Islet of Langerhans (tissue), 1 donor: ENCODE measurements at regions not wholly inside any gene's neighbourhood (a gene's known extent, or its start where the extent isn't known, plus 50 kb on each side); places are given as distances from the start of the nearest gene placed in this dataset.
"Not testable (repeated sequence)": the region's sequence is repeated elsewhere in the genome, so short reads cannot be mapped to it uniquely, and the experiment has no call there.

Experiments used
- FAIRE-seq: peaks from one replicate; lab custom pipeline; 2011; peaks lifted over from hg19 to GRCh38; lab: Jason Lieb, UNC

DNA sequence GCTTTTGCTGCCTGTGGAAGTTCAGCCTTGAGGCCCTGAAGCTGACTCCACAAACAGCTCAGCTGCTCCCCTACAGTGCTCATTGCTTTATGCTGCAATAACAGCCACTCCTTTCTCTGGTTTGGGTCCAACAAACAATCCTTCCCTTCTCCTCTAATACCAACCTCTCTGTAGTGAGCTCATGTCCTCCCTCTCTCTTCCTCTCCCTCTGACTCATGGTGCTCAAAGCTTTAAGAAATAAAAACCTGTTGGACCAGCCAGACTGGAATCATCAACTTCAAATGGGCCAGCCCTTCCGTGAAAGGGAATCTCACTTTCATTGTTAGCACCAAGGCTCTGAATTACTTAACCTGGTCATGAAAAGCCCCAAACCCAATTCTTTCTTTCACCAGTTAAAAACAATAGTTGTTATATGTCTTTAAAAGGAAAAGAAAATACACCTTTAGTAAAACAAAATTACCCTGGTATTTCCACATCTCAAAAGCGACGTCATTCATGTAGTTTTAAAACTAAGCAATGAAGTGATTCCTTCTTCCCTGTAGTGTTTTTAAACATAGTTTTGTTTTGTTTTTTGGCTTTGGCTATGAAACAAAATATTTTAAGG lies 126.4 kb downstream of the DUSP6 start:
- FAIRE-seq, result no peak

DNA sequence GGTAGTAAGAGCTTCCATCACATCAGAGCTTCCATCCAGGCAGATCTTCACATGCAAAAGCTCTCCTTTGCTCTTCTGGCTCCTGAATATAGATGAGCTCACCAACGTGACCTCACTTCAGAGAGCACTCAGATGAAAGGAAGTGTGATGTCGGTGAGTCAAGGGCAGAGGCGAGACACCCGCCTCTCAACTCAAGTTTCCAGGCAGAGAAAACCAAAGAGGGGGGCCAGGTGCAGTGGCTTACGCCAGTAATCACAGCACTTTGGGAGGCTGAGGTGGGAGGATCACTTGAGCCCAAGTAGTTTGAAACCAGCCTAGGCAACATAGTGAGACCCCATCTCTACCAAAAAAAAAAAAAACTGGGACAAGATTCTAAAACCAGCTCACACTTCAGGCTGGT lies 126.9 kb downstream of the DUSP6 start:
- FAIRE-seq, result no peak

DNA sequence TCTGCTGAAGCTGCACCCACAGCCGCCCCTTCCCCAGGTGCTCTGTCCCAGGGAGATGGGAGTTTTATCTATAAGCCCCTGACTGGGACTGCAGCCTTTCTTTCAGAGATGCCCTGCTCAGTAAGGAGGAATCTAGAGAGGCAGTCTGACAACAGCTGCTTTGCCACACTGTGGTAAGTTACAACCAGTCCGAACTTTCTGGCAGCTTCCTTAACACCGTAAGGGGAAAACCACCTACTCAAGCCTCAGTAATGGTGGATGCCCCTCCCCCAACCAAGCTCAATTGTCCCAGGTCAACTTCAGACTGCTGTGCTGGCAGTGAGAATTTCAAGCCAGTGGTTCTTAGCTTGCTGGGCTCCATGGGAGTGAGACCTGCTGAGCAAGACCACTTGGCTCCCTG lies 129.7 kb downstream of the DUSP6 start:
- FAIRE-seq, result not testable (repeated sequence)

DNA sequence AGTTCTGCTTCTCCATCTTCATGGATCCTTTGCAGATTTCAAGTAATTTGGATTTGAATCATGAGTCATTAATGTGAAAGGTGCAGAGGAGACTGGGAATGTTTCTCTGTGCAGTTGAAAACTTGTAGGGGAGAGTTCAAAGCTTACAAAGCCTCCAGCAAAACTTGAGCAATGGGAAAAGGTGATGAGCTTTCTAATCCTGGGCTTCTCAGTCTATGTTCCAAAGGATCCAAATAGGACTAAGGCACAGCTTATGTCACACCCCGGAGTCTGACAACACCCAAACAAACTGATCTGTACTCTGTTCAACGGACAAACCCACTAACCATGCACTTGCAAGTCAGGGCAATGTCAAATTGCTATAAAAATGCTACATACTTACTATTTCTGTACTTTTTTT lies 134.8 kb downstream of the DUSP6 start:
- FAIRE-seq, result no peak

DNA sequence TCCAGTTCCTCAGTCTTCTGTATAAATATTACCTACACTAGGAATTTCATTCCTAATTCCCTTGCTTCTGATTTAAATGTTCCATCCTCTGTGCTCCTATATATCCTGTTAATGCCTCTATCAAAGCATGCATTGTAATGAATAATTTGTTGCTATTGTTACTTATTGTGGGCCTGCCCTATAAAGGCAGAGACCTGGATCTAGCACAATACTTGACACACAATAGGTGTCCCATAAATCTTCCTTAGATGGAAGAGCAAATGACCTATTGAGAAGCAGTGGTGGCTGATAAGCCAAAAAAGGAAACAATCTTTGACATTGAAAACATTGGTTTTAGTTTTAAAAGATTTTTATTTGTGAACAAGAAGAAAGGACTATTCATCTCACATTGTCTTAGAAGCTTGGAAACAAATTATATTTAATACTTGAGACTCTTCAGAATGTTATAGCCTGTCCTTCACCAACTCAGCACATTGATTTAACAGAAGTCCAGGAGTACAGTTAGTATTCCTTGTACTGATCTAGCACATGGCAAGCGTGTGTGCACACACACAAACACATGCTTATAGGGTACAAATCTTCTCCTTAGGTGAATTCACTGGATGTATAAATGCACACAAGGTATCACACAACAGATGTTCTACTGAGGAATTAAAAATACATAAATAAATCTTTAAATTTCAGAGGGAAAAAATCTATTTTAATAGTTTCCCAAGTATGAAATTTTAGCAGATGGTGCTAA lies 135.9 kb downstream of the DUSP6 start:
- no peak for FAIRE-seq

DNA sequence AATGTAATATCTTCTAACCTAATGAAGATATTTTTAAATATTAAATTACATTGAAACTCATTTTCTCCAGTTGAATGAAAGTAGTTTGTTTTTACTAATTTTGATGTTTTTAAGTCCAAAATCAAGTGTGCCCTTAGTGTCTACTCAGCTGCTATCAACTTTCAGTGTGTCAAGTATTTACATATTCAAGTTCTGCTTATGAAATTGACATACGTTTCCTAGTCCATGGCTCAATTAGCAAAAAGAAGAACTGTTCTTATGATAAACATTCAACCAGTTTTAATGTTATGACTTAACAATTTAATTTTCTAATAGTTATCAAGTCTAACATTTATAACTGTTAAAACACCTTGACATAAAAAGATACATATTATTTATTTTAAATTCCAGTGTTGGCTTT lies 137.1 kb downstream of the DUSP6 start:
- no peak for FAIRE-seq

DNA sequence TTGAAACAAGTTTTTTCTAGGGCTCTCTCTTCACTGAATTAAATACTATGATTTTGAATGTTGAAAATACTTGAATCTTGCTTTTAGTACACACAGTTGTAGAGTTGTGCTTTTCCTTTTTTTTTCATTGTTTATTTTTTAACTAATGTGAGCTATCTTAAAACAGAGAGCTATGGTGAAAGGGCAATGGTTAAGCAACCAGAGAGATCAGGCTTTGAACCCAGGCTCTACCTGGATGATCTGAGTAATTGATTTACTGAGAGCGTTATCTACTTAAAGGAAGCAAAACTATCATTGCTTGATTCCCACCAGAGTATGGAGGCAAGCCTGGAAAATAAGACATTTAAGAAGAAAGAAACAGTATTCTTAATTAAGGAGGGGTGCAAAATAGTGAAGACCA lies 138.6 kb downstream of the DUSP6 start:
- FAIRE-seq, result no peak

DNA sequence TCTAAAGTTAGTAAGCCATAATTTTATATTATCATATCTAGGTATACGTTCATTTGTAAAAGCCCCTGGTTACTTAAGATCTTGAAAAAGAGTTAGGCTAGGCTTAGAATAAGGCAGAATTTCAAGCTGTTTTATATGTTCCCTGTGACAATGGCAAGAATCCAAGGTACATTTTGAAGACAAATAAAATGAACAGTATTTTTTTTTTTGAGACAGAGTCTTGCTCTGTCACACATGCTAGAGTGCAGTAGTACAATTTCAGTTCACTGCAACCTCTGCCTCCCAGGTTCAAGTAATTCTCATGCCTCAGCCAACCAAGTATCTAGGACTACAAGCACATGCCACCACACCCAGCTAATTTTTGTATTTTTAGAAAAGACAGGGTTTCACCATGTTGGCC lies 139.2 kb downstream of the DUSP6 start:
- no peak for FAIRE-seq

DNA sequence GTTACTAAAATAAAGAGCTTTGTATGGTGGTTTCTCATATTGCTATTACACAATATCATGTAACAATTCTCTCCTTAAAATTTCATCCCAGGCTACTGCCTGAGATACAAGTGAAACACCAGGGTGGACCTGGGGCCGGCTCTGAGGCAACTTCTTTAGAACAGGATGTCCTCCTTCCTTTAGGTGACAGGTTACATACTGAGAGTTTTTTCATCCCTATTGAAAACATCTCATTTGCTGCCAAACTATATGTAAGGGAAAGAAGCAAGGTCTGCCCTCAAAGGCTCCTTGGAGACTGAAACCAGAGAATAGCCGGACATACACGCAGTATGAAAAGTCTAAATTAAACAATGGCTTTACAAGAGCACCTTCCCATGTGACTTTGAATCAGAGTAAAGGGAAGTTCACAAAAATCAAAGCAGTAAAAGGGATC lies 139.9 kb downstream of the DUSP6 start:
- no peak for FAIRE-seq

DNA sequence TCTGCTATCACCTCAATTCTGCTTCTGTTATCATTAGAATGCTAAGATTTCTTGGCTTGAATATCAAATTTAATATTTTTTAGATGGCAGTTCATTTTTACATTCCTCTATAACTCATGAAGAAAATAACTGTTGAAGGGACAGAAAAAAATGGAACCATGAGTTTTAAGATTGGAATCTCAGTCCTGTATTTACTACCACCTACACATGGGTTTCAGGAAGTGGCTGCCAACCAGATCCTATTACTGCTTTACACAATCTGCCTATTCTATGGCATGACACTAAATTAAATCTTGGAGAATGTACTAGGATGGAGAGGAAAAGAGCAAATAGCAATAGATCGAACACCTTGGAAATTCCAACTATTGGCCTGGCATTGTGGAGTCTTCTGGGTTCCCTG lies 140.8 kb downstream of the DUSP6 start:
- no peak for FAIRE-seq

DNA sequence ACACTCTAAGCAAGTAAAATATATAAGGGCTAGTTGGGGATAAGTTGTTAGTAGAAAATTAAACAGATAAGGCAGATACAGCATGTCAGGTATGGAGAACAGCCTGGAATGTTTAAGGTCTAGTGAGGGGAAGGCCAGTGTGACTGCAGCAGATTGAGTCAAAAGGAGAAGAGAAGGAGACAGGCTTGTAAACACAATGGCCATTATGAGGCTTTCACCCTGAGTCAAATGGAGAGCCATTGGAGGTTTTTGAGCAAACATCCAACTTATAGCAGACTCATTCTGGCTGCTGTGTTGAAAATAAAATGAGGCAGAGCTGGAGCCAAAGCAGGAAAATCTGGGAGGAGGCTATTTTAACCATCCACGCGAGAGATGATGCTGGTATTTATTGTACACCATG lies 142.0 kb downstream of the DUSP6 start:
- FAIRE-seq, result no peak

DNA sequence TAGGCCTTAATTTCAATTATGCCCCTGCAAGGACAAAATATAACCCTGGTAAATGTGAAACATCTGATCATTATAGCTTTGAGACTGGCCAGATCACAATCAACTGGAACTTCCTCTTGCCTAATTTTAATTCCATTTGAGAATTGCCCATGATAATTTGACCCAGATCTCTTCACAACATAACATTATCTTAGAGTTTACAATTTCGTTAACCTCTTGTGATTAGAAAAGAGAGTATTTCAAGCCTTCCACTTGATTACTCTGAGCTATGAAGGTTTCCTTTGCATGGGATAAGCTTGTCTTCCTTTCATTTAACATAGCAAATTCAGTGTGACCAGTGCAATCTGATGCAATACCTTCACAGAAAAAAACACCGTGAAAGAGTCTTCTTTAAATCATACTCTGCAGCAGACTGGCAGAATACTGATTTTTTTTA lies 143.6 kb downstream of the DUSP6 start:
- no peak for FAIRE-seq

DNA sequence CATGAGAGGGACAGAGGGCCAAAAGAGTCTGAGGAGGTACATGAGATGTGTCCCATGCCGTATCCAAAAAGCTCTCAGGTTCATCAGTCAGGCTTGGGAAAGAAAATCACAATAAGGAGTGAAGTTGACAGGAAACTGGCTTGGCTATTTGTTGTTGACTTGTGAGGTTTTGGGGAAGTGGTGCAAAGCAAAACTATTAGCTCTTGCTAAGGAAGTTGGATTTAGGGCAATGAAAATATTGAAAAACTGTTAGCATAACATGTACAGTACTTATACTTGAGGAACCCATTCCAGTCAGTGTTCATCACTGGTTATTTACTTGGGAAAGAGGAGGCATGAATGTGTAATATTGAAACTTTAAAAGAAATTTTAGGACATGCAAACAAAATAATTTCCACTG lies 145.9 kb downstream of the DUSP6 start:
- no peak for FAIRE-seq

DNA sequence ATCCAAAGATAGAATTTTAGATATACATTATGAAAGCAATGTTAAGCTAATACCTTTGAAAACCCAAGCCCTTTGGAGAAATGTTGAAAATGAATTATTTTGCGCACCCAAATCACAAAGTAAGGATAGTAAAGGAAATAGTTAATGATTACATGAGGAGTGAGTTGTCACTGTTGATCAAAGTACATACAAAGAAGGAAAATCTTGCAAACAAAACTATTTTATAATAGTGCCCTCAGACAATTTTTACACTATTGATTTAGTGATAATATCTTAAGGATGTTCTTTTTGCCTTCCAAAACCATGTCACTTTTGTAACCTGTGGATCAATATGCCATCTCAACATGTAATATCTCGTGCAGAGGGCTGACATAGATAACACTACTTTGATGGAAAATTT lies 146.8 kb downstream of the DUSP6 start:
- no peak for FAIRE-seq

DNA sequence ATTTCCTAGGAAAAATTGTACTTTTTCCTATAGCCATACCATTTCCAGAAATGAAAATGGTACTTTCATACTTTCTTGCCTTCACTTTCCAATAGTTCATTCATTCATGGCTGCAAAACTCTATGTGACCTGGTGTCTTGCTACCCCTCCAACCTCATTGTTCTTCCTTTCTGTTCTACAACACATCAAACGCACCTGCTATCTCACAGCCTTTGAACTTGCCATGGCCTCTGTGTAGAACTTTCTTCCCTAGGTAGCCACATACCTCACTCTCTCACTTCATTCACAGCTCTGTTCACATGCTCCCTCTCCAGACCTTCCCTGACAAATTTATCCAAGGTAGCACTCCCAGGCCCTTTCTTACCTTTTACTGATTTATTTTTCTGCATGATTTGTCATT lies 149.2 kb downstream of the DUSP6 start:
- no peak for FAIRE-seq

DNA sequence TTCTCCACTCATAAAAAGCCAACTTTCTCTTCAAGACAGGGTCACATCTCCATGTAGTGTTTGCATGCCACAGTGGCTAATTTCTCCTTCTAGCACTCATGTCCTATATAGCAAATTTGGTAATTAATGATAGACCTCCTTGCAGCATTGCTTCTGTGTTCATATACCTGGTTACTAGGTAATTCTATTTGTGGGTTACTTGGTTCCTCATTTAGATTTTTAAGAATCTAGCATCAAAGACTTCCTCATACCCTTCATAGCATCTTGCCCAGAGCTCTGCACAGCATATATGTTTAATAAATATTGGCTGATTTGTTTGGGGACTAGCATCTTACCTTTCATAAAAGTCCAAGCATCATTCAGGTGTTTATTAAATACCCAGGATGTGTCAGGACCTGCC lies 152.1 kb downstream of the DUSP6 start:
- FAIRE-seq, result no peak

DNA sequence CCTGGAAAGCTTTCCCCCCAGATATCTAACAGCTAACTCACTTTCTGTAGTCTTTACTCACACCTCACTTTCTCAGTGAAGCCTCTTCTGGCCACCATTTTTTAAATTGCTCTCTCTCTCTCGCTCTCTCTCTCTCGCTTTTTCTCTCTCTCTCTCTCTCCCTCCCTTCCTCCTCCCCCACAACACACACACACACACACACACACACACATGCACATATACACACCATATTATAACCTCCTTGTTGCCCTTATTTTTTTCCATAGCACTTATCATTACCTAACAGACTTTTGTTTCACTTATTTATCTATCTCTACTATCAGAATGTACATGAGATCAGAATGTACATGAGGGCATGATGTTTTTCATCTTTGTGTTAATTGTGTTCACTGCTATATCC lies 156.8 kb downstream of the DUSP6 start:
- FAIRE-seq, result no peak

DNA sequence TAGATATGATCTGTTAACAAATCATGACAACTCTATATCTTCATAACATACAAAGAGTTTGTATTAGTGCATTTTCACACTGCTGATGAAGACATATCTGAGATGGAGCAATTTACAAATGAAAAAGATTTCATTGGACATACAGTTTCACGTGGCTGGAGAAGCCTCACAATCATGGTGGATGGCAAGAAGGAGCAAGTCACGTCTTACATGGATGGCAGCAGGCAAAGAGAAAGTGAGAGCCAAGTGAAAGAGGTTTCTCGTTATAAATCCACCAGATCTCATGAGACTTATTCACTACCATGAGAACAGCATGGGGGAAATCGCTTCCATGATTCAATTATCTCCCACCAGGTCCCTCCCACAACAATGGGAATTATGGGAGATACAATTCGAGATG lies 157.6 kb downstream of the DUSP6 start:
- FAIRE-seq, result no peak

DNA sequence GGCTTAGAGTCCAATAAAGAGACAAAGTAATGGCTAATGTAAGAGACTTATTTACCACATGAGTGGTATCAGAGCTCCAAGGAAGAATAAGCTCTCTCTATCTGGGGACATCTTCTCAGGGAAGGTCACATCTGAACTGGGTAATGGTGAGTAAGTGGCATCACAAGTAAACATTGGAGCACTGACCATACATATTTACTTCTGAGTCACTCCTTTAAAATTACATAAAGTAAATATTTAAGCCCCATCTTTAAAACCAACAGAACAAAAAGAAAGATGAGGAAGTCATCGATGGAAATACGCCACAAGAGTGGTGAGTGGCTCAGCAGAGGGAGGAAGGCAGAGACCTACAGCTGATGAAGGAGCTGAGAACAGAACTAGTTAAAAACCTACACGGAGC lies 159.9 kb downstream of the DUSP6 start:
- no peak for FAIRE-seq

DNA sequence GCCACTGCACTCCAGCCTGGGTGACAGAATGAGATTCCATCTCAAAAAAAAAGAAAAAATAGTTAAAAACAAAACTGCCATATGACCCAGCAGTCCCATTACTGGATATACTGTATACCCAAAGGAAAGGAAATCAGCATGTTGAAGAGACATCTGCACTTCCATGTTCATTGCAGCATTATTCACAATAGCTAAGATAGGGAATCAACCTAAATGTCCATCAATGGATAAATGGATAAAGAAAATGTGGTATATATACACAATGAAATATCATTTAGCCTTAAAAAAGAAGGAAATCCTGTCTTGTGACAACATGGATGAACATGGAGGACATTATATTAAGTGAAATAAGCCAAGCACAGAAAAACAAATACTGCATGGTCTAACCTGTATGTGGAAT lies 160.7 kb downstream of the DUSP6 start:
- FAIRE-seq, result not testable (repeated sequence)

DNA sequence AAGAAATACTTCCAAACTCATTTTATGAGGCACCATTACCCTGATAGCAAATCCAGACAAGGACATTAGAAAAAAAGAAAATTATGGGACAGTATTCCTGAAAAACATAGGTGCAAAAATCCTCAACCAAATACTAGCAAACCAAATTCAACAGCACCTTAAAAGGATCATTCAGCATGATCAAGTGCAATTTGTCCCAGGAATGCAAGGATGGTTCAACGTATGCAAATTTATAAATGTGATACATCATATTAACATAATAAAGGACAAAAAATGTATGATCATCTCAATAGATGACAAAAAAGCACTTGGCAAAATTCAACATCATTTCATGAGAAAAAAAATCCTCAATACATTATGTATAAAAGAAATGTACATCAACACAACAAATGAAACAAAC lies 162.9 kb downstream of the DUSP6 start:
- FAIRE-seq, result no peak

DNA sequence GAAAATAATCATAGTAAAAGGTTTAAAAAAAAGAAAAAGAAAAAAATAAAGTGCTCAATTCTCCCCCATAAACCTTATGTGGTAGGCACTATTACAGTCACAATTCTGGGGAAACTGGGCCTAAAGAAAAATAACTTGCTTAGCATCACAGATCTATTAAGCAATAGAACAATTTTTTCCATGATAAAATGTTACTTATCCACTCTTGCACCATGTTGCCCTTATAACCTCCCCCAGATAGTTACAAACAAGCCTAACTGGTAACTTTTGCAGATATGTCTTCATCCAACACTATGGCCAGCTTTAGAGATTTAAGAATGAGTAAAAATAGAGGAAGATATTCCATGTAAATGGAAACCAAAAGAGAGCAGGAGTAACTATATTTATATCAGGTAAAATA lies 164.8 kb downstream of the DUSP6 start:
- FAIRE-seq, result no peak

DNA sequence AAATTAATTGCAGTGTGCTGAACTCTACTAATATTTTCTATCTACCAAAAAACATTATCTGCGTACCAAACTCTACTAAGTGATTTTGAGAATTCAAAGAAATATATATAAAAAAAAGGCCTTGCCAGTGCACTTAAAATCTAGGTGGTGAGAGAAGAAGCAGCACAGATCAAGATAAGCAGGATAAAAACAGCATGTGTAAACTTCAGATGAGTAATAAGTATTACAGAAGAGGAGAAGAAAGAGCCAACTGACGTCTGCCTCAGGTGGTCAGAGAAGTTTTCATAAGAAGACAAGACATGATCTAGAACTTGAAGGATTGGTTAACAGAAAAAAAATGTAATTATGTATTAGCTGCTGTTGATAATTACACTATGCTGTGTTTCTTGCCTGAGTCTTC lies 166.4 kb downstream of the DUSP6 start:
- no peak for FAIRE-seq

DNA sequence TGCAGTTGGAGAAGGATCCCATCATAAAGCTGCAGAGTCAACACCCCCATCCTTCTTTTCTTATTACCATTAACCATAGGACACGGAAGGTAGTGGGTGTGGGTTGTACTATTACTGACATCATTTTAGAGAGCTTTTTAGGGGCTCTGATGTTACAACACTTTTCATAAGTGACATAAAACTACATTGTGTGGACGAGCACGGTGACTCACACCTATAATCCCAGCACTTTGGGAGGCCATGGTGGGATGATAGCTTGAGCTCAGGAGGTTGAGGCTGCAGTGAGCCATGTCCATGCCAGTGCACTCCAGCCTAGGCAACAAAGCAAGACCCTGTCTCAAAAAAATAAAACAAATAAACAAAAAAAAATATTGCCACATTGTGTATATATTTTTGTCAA lies 167.1 kb downstream of the DUSP6 start:
- FAIRE-seq, result no peak
